ENCODE measurements at regions not wholly inside any gene's neighbourhood (a gene's known extent, or its start where the extent isn't known, plus 50 kb on each side); places are given as distances from the start of the nearest gene placed in this dataset.
"Not testable (repeated sequence)": the region's sequence is repeated elsewhere in the genome, so short reads cannot be mapped to it uniquely, and the experiment has no call there.

DNA sequence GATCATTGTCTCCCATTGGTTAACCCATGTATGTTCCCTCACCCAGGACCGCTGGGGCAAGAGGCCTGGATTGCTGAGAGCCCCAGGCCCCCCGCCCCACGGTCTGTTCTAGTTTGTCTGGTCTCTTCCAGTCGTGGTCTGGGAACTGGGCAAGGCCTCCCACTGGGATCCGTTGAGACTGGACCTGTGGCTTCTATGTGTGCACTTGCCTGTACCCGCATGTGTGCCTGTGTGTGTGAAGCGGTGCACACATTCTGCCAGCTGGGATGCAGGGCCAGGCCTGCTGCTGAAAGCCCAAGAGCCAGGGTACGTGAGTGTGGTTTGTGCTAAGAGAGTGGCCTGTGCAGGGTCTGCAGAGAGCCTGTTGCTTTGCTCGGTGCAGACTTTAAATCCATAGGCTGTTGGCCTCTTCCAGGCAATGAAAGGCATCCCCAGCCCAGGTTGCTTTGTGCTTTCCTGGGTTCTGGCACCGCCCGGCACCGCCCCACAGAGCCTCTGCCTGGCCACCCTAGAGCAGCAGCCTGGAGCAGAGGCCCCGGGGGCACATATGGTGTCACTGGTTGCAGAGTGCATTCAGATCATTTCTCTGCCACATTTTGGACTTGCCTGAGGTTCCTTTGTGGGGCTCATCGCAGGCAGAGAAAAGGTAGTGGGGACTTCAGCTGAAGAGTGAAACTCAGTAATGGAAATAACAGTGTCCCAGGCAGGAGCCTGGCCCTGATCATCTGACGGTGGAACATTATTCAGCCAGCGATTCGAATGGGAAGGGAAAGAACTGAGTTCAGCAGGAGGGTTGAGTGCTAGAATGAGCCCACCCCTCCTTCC is 215.5 kb downstream of the GLRX3 start:
- DNase-seq (ENCODE audit: low spot score) = no peak

DNA sequence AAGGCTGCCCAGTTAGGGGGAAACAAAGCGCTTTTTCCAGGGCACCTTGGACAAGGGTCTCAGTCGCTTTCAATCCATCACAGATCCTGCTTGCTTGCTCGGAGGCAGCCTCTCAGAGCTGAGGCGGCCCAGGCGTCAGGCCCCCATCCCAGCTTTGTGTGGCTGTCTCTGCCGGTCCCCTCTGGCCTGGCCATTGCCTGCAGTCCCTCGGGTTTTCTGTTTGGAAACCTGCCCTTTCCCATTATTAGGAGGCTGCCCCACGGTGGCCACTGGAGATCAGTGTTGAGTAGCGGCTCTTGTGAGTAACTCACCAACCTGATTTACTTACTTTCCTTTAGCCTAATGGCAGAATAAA is 216.1 kb downstream of the GLRX3 start:
- no peak for DNase-seq (ENCODE audit: low spot score)

DNA sequence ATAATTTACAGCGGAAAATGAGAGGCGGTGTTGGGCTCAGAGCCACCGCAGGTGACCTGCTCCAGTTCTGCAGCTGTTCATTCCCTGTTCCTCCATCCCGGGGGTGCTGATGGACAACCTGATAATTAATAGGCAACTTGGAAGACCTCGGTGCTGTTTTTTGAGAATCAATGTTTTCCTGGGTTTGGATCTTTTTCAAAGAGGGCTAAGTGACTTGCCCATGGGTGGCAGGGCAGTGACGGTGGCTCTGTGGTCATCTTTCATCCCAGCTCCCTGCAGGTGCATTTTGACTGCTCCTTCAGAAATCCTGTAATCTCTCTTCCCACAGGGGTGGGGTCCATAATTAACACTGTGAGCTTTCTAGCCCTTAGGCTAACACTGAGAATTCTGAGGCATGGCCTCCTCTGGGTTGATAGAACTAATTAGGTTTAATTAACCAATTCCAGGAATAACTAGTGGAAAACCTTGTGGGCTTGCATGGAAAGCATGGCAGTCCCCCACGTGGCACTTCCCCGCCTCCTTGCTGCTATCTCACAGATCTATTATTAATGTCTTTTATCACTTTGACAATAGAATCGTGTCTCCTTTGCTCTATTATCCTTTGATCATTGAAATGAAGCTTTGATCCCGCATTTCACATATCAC is 217.9 kb downstream of the GLRX3 start:
- DNase-seq (ENCODE audit: low spot score) = no peak

DNA sequence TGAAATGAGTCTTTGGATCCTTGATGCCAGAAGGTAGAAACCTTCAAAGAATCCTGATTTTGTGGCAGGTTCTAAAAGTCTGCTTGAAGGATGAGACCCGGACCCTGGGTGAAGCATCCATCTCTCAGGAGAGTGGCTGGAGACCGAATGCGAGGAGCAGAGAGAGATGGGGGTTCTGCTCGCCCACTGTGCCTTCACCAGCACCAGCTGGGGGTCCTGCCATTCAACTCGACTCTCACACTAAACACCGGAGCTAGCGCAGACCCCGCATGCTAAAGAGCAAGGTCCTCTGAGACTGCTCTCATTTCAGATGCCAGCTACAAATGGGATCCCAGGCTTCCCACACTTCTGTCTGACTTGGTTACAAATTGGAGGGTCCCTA is 218.4 kb downstream of the GLRX3 start:
- DNase-seq (ENCODE audit: low spot score) = no peak

DNA sequence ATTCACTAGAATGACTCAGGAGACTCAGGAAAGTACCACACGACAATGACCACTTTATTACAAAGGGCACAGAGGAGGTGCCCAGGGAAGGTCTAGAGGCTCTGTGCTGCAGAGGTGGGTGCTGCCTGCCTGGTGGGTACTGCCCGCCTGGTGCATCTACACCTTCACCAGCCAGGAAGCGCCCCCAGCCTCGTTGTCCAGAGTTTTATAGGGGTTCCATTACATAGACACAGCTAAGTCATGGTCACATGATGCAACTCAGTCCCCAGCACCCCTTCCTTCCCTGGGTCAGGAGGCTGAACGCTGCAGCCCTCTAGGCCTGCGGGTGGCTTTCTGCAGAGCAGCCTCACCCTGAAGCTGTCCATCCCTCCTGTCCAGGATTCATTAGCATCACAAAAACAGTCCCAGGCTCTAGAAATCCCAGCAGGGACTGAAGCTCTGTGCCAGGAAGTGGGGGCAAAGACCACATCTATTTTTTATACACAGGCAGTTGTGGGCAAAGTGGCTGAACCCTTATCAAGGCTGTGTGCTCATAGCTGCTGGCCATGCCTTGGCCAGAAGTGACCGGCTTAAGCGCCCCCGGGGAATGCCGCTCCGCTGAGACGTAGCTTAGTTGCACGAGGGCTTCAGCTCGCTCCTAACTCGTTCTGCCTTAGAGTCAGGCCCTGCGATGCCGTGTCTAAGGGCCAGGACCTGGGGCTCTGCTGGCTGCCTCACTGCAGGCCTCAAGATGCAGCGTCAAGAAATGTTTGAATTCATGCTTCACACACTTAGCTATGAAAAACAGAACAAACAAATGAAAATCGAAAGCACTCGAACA is 219.0 kb downstream of the GLRX3 start:
- DNase-seq (ENCODE audit: low spot score) = no peak

DNA sequence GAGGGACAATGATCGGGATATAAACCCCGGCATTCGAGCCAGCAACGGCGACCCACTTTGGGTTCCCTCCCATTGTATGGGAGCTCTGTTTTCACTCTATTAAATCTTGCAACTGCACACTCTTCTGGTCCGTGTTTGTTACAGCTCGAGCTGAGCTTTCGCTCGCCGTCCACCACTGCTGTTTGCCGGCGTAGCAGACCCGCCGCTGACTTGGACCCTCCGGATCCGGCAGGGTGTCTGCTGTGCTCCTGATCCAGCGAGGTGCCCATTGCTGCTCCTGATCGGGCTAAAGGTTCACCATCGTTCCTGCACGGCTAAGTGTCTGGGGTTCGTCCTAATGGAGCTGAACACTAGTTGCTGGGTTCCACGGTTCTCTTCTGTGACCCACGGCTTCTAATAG is 220.2 kb downstream of the GLRX3 start:
- DNase-seq (ENCODE audit: low spot score) = not testable (repeated sequence)

DNA sequence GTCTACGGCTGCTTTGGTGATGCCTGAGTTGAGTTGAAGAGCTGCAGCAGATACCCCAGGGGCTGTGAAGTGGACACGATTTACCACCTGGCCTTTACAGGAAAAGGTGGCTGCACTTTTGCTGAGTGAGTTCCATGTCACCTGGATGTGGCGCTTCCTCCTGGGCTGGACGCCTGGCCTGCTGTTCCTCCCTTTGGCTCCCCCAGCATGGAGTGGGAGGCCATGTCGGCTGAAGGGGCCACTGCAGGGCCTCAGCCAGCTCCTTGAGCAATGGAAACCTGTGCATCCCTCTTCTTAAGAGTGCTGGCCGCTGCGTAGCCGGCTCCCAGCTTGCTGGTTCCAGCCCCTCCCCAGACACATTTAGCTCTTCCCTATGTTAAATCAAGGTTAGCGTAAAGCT is 221.0 kb downstream of the GLRX3 start:
- no peak for DNase-seq (ENCODE audit: low spot score)

DNA sequence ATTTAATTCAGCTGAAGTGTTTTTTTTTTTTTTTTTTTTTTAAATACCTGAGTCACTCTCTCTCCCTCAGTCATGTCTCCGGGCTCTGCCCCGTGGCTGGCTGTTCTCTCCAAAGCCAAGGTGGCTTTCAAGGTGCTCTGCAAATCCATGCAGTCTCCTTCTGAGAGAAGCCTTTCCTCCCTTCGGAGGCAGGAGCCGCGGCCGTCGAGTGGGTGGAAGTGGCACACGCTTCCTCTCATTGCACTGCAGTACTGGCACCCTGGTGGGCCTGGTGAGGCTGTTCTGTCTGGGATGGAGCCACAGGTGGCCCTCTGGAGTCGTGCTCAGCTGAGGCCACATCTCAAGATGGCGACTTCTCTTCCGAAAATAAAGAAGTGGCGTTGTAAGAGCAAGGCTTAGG is 221.8 kb downstream of the GLRX3 start:
- DNase-seq (ENCODE audit: low spot score) = no peak

DNA sequence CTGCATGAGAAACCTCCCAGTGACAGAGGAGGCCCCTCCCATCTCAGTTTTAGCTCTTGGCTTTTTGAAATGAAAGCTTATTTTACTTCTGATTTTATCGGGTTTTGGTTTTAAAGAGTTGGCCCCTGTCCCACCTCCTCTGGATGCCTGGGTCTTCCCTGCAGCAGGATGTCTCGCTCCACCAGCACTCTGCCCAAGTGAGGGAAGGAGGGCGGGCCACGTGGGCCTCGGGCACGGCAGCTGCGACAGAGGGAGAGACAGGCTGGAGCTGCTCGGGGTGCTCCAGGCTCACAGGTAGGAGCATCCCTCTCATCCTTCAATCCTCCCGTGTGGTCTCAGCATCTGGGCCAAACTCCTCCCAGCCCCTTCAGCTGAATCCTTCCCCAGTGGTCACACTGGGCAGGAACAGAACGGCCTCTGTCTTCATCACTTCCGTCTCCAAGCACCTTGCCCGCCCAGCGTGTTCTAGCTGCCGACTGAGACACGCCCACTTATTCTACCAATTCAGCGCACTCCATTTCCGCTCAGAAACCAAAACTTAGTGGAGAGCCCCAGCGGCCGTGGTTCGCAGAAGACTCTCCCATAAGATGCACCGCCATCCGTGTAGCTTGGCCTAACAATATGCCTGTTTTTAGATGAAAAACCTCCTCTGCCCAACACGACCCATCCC is 222.9 kb downstream of the GLRX3 start:
- no peak for DNase-seq (ENCODE audit: low spot score)

DNA sequence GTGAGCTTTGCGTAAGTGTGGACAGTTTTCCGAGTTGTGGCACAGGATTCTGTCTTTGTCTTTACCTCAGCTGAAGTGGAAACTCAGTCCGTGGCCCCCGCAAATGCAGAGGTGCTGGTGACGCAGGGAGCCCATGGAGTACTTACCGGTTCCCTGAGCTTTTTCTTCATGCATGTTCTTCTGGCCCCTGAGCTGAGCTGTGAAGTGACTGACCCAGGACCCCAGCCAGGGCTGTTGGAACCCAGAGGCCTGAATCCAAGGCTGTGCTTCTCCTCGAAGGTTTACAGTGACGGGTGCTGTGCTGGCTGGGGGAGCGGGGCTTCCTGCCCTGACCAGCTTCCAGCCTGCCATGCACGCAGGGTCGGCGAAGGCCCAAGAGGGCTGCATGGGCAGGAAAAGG is 223.5 kb downstream of the GLRX3 start:
- DNase-seq (ENCODE audit: low spot score) = no peak

DNA sequence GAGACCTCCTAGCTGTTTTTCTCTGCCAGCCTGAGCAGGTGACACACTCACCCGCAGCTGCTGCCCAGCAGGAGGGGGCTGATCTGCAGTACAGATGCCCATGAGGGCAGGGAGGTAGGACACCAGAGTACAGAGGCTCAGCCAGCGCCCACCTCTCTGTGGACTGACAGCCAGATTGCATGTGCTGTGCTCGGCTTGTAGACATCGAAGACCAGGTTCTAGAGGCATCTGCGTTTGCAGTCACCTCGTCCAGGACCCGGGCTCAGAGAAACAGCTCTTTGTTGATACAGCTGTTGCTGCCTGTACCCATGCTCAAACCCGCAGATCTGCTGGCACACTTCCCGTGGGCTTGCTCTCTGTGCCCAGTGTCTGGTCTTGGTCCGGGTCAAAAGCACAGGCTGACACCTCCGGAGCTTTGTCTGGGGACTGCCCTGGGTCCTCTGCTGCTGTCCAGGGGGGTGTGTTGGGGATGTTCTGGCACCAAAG is 224.7 kb downstream of the GLRX3 start:
- DNase-seq (ENCODE audit: low spot score) = no peak

DNA sequence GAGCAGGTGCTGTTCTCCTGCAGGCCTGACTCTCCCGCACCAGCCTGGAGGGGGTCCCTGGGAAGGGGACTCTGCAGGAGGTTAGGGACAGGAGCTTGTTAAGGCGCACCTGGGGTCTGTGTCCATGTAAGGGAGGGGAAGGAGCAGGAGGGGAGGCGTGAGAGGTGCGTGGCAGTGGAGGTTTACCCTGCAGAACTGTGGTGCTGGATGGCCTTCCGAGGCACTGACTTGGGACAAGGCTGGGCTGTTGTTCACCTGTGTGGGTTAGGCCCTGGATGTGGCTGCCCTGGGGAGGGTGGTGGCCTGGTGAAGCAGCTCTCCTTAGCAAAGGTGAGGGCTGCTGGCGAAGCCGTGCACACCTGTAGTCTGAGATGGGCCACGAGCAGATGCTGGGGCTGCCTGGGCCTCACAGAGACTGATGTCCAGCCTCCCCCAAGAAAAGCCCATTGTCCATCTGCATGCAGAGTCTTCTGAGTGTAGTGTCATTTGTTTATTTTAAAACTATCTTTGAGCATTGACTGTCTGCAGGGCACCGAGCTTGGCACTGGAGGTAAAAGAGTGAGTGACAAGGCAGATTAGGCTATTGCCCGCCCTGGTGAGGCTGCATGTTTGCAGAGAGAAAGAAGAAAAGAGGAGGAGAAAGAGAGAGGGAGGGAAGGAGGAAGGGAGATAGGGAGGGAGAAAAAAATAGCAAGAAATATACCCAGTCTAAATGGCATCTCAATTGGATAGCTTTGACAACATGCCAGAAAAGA is 225.3 kb downstream of the GLRX3 start:
- peak; percentile 43 for DNase-seq (ENCODE audit: low spot score)

DNA sequence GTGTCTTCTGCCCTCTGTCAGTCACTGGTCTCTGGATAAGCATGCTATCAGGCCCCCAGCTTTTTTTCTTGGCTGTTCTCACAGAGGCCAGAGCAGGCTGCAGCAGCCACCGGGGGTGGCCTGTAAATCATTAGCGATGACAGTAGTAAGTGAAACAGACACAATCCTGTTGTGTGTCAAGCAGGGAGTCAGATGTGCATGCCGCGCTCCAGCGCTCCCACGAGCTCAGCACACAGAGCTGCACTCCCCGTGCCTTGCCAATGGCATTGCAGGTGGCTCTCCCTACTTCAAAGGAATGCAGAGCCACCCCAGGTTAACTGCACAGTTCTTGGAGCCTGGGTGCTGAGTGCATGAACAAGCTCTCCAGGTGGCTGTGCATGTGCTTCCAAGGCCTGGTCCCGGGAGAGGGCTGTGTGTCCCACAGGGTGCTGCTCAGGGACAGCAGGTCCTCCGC is 226.1 kb downstream of the GLRX3 start:
- no peak for DNase-seq (ENCODE audit: low spot score)

DNA sequence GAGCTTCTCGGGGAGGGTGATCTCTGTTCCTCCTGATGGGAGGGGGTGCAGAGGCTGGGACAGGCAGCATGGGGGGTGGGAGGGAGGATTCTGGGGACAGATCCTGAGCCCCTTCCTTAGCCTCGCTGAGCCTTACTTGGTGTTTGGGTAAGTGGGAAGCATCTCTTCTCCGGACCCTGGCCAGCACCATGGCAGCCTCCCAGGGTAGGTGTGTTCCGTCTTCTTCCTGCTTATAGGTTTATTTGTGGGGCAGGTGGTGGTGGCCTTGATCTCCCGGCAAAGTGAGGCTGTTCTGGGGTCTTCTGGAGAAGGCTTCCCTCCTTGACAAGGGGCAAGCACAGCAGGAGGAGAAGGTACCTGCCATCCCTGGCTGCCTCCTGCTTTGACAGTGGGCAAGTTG is 226.9 kb downstream of the GLRX3 start:
- no peak for DNase-seq (ENCODE audit: low spot score)

DNA sequence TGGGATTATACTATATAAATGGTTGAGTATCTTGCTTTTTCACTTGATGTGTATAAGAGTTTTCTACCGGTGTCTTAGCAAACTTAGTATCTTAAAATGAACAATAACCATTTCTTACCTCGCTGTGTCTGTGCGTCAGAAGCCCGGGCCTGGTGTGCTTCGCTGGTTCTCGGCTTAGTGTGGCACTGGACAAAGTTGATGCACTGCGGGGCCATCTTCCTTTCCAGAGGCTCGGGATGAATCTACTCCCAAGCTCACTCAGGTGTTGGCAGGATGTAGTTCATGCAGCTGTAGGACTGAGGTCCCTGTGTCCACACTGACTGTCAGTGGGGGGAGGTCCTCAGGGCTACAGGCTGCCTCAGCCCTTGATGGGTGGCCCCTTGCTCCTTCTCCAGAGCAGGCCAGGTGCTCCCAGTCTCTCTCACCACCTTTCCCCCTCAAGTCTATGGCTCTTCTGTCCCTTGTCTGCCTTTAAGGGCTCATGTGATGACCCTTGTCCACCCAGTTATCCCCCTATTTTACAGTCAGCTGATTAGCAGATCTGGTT is 227.8 kb downstream of the GLRX3 start:
- no peak for DNase-seq (ENCODE audit: low spot score)

DNA sequence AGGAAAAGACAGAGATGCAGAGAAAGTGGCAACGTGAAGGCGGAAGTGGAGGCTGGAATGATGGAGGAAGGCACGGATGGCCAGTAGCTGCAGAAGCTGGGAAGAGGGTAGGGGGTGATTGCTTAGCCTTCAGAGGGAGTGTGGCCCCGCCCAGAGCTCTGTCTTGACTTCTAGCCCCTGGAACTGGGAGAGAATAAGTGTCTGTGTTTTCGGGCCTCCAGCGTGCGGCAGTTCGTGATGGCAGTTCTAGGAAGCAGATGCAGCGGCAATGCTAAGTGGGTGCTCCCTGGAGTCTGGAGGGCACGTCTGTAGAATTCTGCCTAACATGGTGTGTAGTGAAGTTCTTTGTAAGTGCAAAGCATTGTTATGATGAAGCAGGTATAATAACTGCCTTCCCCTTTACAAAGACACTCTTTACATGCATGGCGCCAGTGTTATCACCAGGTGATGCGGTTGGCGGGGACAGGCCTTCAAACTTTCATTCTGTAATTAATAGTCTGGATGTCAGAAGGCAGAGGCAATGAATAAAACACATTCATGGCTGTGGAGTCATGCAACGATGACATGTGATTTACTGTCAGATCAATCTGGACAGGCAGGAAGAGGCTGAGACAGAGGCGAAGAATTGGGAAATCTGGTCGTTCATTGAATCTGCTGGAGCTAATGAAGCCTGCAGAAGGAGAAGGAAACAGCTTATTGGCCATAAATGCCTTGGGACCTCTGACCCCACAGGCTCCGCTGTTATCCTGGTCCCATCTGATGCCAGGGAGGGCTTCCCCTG is 228.6 kb downstream of the GLRX3 start:
- no peak for DNase-seq (ENCODE audit: low spot score)

DNA sequence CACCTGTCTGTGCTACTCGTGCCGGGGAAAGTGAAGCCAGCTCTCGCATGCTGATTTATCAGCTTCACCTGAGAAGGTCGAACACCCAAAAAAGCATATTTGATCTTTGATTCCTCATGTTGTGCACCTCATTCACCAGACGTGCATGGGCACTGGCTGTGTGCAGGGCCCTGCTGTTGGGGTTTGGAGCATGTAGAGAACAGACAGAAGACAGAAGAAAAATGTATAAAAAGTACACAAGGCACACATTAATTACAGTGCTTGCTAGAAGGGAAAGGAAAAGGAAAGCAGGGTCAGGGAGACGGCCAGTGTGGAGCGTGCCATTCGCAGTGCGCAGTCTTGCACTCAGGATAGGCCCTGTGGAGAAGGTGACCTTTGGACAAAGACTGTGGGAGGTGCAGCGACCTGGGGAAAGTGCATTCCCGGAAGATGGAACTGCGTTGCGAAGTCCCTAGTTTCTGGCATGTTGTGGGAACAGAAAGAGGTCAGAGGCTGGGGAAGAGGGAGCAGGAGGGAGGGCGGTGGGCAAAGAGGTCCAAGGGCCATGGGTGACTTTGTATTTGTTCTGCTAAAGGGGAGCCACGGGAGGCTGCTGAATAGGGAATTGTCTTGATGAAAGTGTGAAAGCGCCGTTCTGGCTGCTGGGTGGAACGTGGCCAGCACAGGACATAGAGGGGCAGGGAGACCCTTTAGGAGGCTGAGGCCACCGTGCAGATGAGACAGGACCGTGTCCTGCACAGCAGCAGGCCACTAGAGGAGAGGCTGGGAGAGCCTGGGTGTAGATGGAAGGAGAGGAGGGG is 232.8 kb downstream of the GLRX3 start:
- no peak for DNase-seq (ENCODE audit: low spot score)

DNA sequence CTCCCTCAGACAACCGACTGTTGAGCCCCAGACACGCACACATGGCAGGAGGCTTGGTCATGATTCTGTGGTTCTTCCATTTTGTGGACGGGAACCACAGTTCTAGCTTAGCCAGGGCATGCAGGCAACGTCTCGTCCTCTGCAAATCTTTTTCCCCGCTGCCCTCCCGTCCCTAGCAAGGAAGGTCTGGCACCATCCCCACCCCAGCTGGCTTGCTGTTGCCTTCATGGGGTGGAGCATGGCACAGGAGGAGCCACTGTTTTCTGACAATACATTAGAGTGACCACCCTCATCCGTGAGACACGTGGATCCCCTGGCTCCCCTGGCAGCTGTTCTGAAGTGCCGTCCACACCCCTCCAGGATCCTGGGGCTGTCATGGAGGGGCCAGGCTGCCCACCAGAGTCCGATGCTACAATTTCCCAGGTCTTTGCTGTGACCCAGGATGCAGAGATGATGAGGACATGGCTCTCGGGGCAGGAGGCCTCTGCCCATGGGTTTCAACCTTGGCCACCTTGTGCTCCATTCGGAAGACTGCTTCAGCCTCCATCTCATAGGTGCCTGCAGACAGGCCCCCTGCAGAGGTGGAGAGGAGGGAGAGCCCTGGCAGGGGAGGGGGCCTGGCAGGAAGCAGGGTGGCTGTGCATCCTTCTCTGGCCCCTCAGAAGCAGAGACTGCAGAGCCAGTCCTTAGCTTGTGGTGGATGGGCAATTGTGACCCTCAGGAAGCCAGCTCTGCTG is 233.6 kb downstream of the GLRX3 start:
- no peak for DNase-seq (ENCODE audit: low spot score)

DNA sequence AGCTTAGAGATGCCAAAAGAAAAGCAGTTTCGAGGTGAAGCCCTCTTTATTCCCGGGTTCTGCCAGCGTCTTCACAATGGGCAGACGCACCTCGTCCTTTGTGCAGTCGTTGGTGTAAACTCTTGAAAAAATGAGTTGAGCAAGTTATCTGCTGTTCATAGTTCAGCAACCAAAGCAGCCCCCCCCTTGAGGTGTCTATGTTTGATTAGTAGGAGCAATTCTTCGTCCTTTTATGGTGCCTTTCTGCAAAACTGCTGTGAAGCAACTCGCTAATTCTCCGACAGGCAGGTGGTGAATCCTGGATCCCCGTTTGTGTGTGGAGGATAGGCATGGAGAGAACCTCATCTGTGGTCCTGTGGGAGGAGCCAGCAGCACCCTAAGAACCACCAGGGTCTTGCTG is 234.5 kb downstream of the GLRX3 start:
- DNase-seq (ENCODE audit: low spot score) = no peak

Measured in ecto neural progenitor cell (in vitro differentiated cells).